T-helper 2 cell treated with Interferon-gamma antibody and Interleukin-4, amounts not matched to agents 5 μg/mL and 100 μg/mL, for 36 hours (primary cell): ENCODE measurements at regions not wholly inside any gene's neighbourhood (a gene's known extent, or its start where the extent isn't known, plus 50 kb on each side); places are given as distances from the start of the nearest gene placed in this dataset.

Source experiments
- DNase-seq: peaks from one replicate; pipeline ENCODE4 v3.0.0; 2021; ENCODE audit warnings: low spot score
- H3K27ac Mint-ChIP-seq: one replicate; pipeline ENCODE4 v1.8.0; 2021; ENCODE audit warnings: mild to moderate bottlenecking, mixed read lengths
- H3K27me3 Mint-ChIP-seq: one replicate; pipeline ENCODE4 v1.8.0; 2021; ENCODE audit warnings: low read depth, mixed read lengths
- H3K36me3 Mint-ChIP-seq: one replicate; pipeline ENCODE4 v1.8.0; 2021; ENCODE audit warnings: low read depth, mixed read lengths
- H3K4me1 Mint-ChIP-seq: one replicate; pipeline ENCODE4 v1.8.0; 2021; ENCODE audit warnings: low read depth, mixed read lengths
- H3K4me3 Mint-ChIP-seq: one replicate; pipeline ENCODE4 v1.8.0; 2022; ENCODE audit warnings: mild to moderate bottlenecking, moderate library complexity, mixed read lengths
- H3K9me3 Mint-ChIP-seq: one replicate; pipeline ENCODE4 v1.8.0; 2021; ENCODE audit warnings: mixed read lengths

DNA sequence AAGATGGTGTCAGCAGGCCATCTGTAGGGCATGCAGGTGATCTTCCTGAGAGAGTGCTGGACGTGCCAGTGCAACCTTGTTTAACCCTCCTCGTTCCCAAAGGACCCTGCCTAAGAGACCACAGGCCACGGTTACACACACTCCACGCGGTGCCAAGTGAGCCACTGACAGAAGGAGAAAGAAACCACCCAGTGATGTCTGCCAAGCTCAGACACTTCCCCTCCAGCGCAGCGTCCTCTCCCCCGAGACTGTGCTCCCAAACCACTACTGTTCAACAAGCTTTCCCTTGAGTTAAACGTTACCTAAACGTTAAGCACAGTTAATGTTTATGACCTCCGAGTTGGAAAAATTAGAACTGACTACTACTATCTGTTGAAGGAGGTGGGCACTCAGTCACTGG, 119.1 kb upstream of the NCK2 start:
- Mint-ChIP-seq H3K9me3 (peaks cover 6% of the 10 kb centered on the region), H3K4me1 (no peaks in the 10 kb centered on the region), H3K4me3 (no peak overlapping the region), H3K27ac (no peak overlapping the region), H3K36me3 (no peaks in the 10 kb centered on the region), H3K27me3 (peaks cover 13% of the 10 kb centered on the region)
- no peak for DNase-seq

DNA sequence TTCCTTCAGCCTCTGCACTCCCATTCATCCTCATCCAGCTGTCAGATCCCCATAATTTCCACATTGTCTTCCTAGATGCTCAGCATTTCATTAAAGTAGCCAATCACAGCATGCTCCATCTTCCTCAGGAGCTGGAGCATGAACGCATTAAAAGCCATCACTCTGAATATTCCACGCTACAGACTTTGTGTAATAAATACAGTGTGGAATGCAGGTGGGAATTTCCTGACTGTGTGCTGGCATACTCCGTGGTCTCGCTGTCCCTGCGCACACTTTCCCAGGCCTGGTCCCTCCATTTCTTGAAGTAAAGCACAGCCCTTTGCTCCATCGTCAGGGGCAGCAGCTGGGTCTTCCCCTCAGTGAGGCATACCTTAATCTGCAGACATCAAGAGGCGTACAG, 123.7 kb upstream of the NCK2 start:
- peaks cover 7% of the 10 kb centered on the region for H3K27me3 Mint-ChIP-seq
- no peaks in the 10 kb centered on the region for H3K9me3 Mint-ChIP-seq
- no peak overlapping the region for H3K27ac Mint-ChIP-seq
- DNase-seq = no peak
- H3K4me1 Mint-ChIP-seq = peaks cover 6% of the 10 kb centered on the region
- no peaks in the 10 kb centered on the region for H3K36me3 Mint-ChIP-seq
- no peak overlapping the region for H3K4me3 Mint-ChIP-seq

DNA sequence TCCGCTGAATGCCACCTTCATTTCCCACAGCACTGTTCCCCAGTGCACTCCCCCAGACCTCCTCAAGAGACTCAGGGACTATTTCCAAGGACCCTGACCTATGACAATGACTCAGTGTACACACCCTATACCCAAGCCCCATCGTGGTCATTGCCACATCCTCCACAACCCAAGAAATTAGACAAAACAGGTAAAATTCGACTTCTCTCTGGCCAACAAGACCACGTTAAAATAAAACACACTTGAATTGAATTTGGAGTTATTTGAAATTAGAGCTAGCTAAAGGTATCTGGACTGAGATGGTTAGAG, 126.4 kb upstream of the NCK2 start:
- H3K27ac Mint-ChIP-seq = no peak overlapping the region
- H3K27me3 Mint-ChIP-seq = peaks cover 4% of the 10 kb centered on the region
- H3K4me1 Mint-ChIP-seq = peaks cover 6% of the 10 kb centered on the region
- H3K9me3 Mint-ChIP-seq = no peaks in the 10 kb centered on the region
- H3K4me3 Mint-ChIP-seq = no peak overlapping the region
- no peak for DNase-seq
- no peaks in the 10 kb centered on the region for H3K36me3 Mint-ChIP-seq

DNA sequence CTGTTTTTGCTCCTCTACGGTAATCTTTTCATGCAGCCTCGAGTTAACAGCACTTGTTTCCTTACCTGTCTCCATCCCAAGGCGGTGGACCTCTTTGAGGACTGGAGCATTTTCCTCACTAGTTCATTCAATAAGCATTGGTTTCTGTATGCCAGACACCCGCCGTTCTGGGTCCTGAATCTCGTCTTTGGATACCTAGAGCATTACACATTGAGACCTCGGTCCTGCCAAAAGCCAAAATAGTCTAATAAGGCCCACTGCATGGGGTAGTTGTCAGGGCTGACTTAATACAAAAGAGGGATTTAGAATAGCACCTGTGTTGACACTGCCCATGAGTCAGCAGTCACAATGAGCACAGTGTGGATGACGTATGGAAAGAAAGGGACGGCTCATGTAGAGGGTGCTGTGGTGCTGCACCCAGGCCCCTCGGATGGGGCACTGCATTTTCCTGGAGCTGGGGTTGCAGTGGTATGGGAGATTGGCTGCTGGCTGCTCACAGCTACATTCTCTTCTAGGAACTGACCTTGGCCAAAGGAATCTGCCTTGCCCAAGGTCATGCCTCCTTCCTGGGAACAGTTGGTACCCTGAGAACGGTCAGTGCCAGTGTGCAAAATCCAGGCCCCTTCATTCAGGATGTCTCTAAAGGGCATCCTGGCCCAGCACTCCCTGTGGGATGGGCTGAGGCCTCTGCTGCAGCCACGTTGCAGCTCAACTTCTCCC, 126.9 kb upstream of the NCK2 start:
- no peaks in the 10 kb centered on the region for H3K9me3 Mint-ChIP-seq

DNA sequence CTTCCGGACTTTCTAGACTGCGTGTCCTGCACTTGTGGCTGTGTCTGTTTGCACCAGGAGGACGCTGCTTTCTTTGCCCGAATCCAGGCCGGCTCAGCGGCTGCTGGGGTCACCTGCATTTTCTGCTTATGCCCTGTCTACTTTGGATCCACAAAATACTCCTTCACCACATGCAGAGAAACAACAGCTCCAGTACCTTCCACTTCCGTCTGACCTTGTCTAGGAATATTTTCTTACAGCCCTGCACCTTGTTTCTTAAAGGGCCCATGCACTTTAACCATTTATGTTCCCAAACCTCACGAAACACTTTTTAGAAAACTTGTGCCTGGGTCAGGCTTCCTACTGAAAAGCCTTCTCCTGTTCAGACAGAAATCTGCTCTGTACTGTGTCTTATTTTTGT, 129.4 kb upstream of the NCK2 start:
- Mint-ChIP-seq H3K27me3 (no peaks in the 10 kb centered on the region), H3K27ac (no peak overlapping the region), H3K4me3 (no peak overlapping the region)

More for the DNA sequence above, 126.9 kb upstream of the NCK2 start:
- Mint-ChIP-seq H3K27me3 (peaks cover 4% of the 10 kb centered on the region), H3K4me3 (no peak overlapping the region), H3K4me1 (peaks cover 6% of the 10 kb centered on the region), H3K27ac (no peak overlapping the region), H3K36me3 (no peaks in the 10 kb centered on the region)
- no peak for DNase-seq

DNA sequence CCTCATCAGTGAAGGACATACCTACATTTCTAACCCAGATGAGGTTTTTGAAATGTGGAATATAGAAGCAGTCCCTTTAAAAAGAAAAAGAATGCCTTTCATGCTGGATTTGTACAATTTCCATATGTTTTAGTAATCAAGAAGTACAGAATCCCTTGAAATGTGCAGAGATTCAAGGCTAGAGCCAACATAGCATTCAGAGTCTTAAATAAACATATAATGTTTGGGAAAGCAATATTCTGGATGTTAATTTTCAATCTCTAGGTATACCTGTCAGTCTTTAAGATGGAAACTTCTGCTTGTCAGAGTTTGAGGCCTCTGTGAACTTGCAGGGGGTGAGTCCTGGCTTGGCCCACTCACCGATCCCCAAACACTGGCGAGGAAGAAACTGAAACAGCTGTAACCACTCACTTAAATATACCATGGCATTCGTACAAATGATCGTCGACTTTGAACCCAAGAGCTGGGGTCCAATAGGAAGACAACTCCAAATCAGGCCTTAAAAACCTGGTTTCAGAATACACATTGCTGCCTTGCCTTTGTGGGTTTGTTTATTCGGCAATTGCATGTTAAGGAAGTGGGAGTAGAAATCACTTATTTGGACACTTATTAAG, 132.8 kb upstream of the NCK2 start:
- Mint-ChIP-seq H3K27me3 (no peaks in the 10 kb centered on the region), H3K9me3 (no peaks in the 10 kb centered on the region), H3K27ac (no peak overlapping the region), H3K4me3 (no peak overlapping the region), H3K4me1 (no peaks in the 10 kb centered on the region), H3K36me3 (no peaks in the 10 kb centered on the region)
- DNase-seq = no peak

More for the DNA sequence above, 129.4 kb upstream of the NCK2 start:
- peaks cover 6% of the 10 kb centered on the region for H3K4me1 Mint-ChIP-seq
- no peak for DNase-seq
- no peaks in the 10 kb centered on the region for H3K9me3 Mint-ChIP-seq
- no peaks in the 10 kb centered on the region for H3K36me3 Mint-ChIP-seq

DNA sequence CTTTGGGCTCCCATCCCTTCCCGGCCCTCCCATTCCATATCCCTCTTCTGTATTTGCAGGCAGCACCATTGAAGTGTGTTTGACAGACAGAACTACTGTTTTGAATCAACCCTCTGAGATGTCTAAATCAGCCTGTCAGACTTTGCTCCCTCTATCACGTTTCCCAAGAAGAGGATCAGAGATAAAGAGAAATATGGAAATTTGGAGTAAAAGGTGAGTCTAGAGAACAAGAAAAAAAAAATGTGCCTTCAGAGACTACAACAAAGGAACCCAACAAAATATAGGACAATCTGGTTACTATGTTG, 133.4 kb upstream of the NCK2 start:
- H3K9me3 Mint-ChIP-seq = no peaks in the 10 kb centered on the region
- H3K4me3 Mint-ChIP-seq = no peak overlapping the region
- no peak overlapping the region for H3K27ac Mint-ChIP-seq
- no peaks in the 10 kb centered on the region for H3K27me3 Mint-ChIP-seq
- no peaks in the 10 kb centered on the region for H3K36me3 Mint-ChIP-seq
- DNase-seq = no peak
- no peaks in the 10 kb centered on the region for H3K4me1 Mint-ChIP-seq

DNA sequence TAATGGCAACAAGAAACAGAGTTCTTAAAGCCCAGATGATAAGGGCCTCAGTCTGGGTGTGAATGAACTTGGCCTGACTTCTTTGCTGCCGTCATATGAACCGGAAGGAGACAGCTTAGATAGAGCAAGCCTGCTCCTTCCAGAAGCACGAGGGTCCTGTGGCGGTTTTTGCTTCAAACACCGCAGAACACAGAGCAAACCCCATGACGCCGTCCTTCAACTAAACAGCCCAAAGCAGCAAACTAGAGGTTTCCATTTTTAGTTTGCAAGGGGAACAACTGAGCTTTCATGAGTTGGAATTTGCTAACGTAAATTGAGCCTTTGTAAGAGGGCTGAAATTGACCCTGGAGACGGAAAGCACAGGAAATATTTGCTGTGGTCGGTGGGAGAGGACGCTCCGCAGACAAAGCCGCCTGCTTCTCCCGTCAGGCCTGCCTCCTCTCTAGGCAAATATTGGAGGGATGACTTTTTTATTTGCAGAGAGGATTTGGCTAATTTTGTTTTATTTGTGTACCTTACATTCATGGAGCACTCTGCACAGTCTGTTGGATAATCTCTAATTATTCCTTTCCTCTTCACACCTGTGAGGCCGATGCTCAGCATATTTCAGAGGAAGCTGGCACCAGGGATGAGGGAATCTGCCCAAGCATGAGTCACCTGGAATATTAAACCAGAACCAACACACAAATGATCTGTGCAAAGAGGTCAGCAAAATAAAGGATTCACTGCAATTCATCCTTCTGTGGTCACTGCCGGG, 134.0 kb upstream of the NCK2 start:
- no peak for DNase-seq
- no peak overlapping the region for H3K4me3 Mint-ChIP-seq
- H3K9me3 Mint-ChIP-seq = no peaks in the 10 kb centered on the region
- H3K27me3 Mint-ChIP-seq = no peaks in the 10 kb centered on the region
- H3K27ac Mint-ChIP-seq = no peak overlapping the region
- H3K36me3 Mint-ChIP-seq = no peaks in the 10 kb centered on the region
- no peaks in the 10 kb centered on the region for H3K4me1 Mint-ChIP-seq

DNA sequence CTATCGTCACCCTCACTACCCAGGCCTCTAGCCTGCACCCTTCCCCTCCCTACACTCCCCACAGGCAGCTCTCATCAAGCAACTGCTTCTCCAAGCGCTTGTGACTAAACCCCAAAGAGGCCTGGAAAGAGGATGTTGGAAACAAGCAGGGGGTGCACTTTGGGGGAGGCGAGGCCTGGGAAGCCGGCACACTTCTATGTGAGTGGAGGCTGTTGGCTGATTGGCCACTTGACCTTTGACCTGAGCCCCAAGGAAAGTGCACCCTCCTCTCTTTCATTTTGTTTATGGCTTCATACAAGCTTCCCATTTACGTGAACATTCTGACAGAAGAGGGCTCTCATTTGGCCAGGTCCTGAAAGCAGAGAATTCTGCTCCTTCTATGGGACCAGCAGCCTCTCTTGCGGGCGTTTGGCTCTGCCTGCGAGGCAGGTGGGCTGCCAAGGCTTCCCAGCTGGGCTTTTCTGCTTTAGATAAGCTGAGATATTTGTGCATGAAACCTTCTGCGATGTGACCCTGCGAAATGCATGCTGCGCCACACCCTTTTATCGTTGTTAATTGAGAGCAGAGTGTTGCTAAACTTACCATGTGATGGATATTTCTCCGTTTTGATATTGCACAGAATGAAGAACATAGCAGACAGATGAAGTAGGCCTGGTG, 134.8 kb upstream of the NCK2 start:
- no peaks in the 10 kb centered on the region for H3K4me1 Mint-ChIP-seq
- H3K27ac Mint-ChIP-seq = no peak overlapping the region
- H3K9me3 Mint-ChIP-seq = no peaks in the 10 kb centered on the region
- no peaks in the 10 kb centered on the region for H3K36me3 Mint-ChIP-seq
- H3K4me3 Mint-ChIP-seq = no peak overlapping the region
- no peak for DNase-seq
- H3K27me3 Mint-ChIP-seq = peaks cover 4% of the 10 kb centered on the region

DNA sequence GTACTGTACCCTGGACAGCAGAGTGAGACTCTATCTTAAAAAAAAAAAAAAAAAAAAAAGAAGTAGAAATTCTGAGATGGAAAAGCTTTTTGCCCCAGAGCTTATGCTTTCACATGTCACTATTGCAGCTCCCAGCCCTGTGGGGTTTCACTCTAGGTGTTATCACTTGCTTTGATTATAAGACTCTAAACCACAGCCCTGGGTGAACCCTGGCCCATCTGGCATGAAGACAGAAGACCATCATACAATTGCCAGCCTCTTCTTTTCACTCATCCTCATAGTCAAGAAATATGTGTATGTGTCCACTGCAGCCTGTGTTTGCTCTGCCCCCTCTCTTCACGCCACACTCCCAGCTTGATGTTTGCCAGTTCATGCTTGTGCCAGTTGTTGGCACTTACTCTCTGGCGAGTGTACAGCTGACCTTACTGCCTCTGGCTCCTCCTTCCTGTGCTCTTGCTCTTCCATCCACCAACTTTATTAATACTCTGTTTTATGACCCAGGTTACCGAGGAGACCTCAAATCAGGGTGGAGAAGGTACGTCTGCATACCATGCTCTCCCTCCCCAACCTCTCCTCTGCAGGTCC, 136.7 kb upstream of the NCK2 start:
- peaks cover 12% of the 10 kb centered on the region for H3K27me3 Mint-ChIP-seq
- H3K4me1 Mint-ChIP-seq = no peaks in the 10 kb centered on the region
- H3K4me3 Mint-ChIP-seq = no peak overlapping the region
- no peak for DNase-seq
- H3K36me3 Mint-ChIP-seq = no peaks in the 10 kb centered on the region
- H3K9me3 Mint-ChIP-seq = no peaks in the 10 kb centered on the region
- no peak overlapping the region for H3K27ac Mint-ChIP-seq

DNA sequence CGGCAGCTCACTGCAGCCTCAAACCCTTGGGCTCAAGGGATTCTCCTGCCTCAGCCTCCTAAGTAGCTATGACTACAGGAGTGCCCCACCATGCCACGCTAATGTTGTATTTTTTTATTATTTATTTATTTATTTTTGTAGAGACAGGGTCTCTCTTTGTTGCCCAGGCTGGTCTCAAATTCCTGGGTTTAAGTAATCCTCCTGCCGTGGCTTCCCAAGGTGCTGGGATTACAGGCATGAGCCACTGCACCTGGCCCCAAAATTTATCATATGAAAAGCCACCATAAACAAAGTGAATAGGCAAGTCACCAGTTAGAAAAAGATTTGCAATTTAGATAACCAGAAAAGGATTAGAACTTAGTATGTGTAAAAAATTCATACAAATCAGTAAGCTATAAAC, 138.6 kb upstream of the NCK2 start:
- DNase-seq = no peak
- Mint-ChIP-seq H3K4me3 (no peak overlapping the region), H3K27me3 (peaks cover 21% of the 10 kb centered on the region), H3K36me3 (no peaks in the 10 kb centered on the region), H3K4me1 (no peaks in the 10 kb centered on the region), H3K9me3 (no peaks in the 10 kb centered on the region), H3K27ac (no peak overlapping the region)

DNA sequence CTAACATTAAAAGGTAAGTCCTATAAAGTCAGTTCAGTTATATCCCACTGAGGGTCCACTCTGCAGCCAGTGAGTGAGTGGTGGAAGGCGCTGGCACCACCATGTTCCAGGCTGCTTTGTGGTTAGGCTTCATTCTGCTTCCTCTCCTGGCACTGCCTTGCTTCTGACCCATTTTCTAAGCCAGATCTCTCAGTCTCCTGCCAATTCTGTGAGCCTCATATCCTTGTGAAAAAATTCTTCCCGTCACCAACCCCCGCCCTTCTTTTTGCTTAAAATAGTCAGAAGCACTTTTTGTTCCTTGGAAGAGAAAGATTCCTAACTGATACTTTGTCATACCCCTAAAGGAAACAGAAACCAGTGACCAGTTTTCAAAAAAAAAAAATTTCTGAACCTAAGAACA, 139.8 kb upstream of the NCK2 start:
- H3K27ac Mint-ChIP-seq = no peak overlapping the region
- no peak for DNase-seq
- H3K4me3 Mint-ChIP-seq = no peak overlapping the region
- H3K36me3 Mint-ChIP-seq = no peaks in the 10 kb centered on the region
- H3K4me1 Mint-ChIP-seq = no peaks in the 10 kb centered on the region
- H3K27me3 Mint-ChIP-seq = peaks cover 24% of the 10 kb centered on the region
- no peaks in the 10 kb centered on the region for H3K9me3 Mint-ChIP-seq

DNA sequence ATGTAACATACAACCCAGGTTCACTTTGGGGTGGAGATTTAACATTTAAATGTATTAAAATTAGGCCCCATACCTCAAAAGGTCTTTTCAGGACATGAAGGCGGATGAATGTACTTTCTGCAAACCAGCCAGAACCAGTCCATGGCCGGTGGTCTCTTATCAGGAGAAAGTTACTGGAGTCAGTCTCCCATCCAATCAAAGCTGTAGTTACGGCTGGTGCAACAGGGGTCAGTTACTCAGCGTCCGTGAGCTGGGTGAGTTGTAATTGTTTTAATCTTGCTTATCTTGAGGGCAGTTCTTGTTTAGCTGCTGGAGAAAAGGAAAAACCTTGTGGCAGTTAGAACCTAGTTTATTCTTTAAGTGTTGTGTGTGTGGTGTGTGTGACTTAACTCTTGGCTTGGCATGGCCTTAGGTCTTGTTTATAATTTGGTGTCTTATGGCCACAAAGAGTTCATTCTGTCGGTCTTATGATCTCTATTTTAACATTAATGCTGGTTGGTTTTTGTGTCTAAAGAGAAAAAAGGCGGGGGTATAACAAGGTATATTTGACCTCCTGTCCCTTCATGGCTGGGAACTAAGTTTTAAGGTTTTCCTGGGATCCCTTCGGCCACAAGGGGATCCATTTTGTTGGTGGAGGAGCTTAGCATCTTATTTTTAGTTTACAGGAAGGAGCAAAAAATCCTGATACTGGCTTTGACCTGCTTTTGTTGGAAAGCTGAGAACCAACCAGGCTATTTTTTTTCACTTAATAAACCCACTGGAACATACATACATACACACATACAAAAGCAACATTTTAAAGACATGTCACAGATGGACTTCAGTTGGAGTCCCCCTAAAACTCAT, 143.5 kb upstream of the NCK2 start:
- no peak overlapping the region for H3K4me3 Mint-ChIP-seq
- peaks cover 2% of the 10 kb centered on the region for H3K4me1 Mint-ChIP-seq
- no peaks in the 10 kb centered on the region for H3K9me3 Mint-ChIP-seq
- H3K27ac Mint-ChIP-seq = no peak overlapping the region
- DNase-seq = no peak
- H3K27me3 Mint-ChIP-seq = peaks cover 24% of the 10 kb centered on the region
- no peaks in the 10 kb centered on the region for H3K36me3 Mint-ChIP-seq
